EH (cell line): ENCODE measurements at regions not wholly inside any gene's neighbourhood (a gene's known extent, or its start where the extent isn't known, plus 50 kb on each side); places are given as distances from the start of the nearest gene placed in this dataset.
"Not testable (repeated sequence)": the region's sequence is repeated elsewhere in the genome, so short reads cannot be mapped to it uniquely, and the experiment has no call there.

Source experiments
- DNase-seq: peaks from one replicate; pipeline ENCODE4 v3.0.0-alpha.2; 2015; ENCODE audit warnings: low read depth

- no peak for DNase-seq
Observed at GRCh38 chr14:82987502-82988124, 1454.0 kb upstream of the SEL1L start.

GRCh38 chr14:82994547-82994946 lies 1460.9 kb upstream of the SEL1L start:
- not testable (repeated sequence) for DNase-seq

- DNase-seq: no peak
Observed at GRCh38 chr14:82999802-83000201, 1466.1 kb upstream of the SEL1L start.

GRCh38 chr14:83004456-83005006 lies 1470.9 kb upstream of the SEL1L start:
- DNase-seq: no peak

GRCh38 chr14:83006121-83006670 lies 1472.5 kb upstream of the SEL1L start:
- no peak for DNase-seq

GRCh38 chr14:83007052-83007451 lies 1473.4 kb upstream of the SEL1L start:
- DNase-seq: not testable (repeated sequence)

- DNase-seq: no peak
Observed at GRCh38 chr14:83007641-83008225, 1474.1 kb upstream of the SEL1L start.

- DNase-seq: no peak
Observed at GRCh38 chr14:83017296-83017695, 1483.6 kb upstream of the SEL1L start.

GRCh38 chr14:83019744-83020414 lies 1486.2 kb upstream of the SEL1L start:
- no peak for DNase-seq

- no peak for DNase-seq
Observed at GRCh38 chr14:83021323-83021722, 1487.7 kb upstream of the SEL1L start.

- DNase-seq: no peak
Observed at GRCh38 chr14:83023369-83023768, 1489.7 kb upstream of the SEL1L start.

- DNase-seq: no peak
Observed at GRCh38 chr14:83041224-83041623, 1507.6 kb upstream of the SEL1L start.

- DNase-seq: no peak
Observed at GRCh38 chr14:83042858-83043257, 1509.2 kb upstream of the SEL1L start.

GRCh38 chr14:83044001-83044400 lies 1510.3 kb upstream of the SEL1L start:
- no peak for DNase-seq

- DNase-seq: no peak
Observed at GRCh38 chr14:83047059-83047830, 1513.6 kb upstream of the SEL1L start.

- DNase-seq: no peak
Observed at GRCh38 chr14:83053022-83053710, 1519.5 kb upstream of the SEL1L start.

- DNase-seq: no peak
Observed at GRCh38 chr14:83058068-83058467, 1524.4 kb upstream of the SEL1L start.

GRCh38 chr14:83071888-83072501 lies 1538.3 kb upstream of the SEL1L start:
- DNase-seq: no peak

GRCh38 chr14:83085136-83085535 lies 1551.5 kb upstream of the SEL1L start:
- DNase-seq: no peak

GRCh38 chr14:83085725-83086124 lies 1552.1 kb upstream of the SEL1L start:
- no peak for DNase-seq
